GM12872 (cell line): ENCODE measurements at regions not wholly inside any gene's neighbourhood (a gene's known extent, or its start where the extent isn't known, plus 50 kb on each side); places are given as distances from the start of the nearest gene placed in this dataset.

ENCODE experiments used
- CTCF ChIP-seq: IDR thresholded peaks from 3 replicates; pipeline ENCODE4 v1.5.1; 2011; ENCODE audit warnings: low read depth, mild to moderate bottlenecking, low read length, moderate library complexity; ENCODE audit not compliant: insufficient read depth

- no peak for TF ChIP-seq CTCF
Measured at GRCh38 chr1:78385744-78386462, 104.9 kb upstream of the PTGFR start.

GRCh38 chr1:78387201-78387600 is 103.6 kb upstream of the PTGFR start:
- TF ChIP-seq CTCF: no peak

- no peak for TF ChIP-seq CTCF
Measured at GRCh38 chr1:78387871-78388270, 102.9 kb upstream of the PTGFR start.

- TF ChIP-seq CTCF: no peak
Measured at GRCh38 chr1:78388275-78388674, 102.5 kb upstream of the PTGFR start.

- TF ChIP-seq CTCF: no peak
Measured at GRCh38 chr1:78401148-78401547, 89.6 kb upstream of the PTGFR start.

GRCh38 chr1:78408192-78408591 is 82.6 kb upstream of the PTGFR start:
- no peak for TF ChIP-seq CTCF

- no peak for TF ChIP-seq CTCF
Measured at GRCh38 chr1:78408810-78409209, 82.0 kb upstream of the PTGFR start.

- TF ChIP-seq CTCF: no peak
Measured at GRCh38 chr1:78410643-78411042, 80.1 kb upstream of the PTGFR start.
